Bronchial epithelial cell (primary cell): ENCODE measurements at regions not wholly inside any gene's neighbourhood (a gene's known extent, or its start where the extent isn't known, plus 50 kb on each side); places are given as distances from the start of the nearest gene placed in this dataset.
A peak's percentile ranks its signal among the peaks of the same experiment; 100 is the strongest.

ENCODE experiments used
- DNase-seq: peaks from one replicate; pipeline ENCODE4 v3.0.0-alpha.2; 2010; ENCODE audit warnings: low read depth
- FAIRE-seq: peaks from 2 replicates; lab custom pipeline; 2011; peaks lifted over from hg19 to GRCh38; lab: Jason Lieb, UNC
- H3K27me3 ChIP-seq: 2 replicates; pipeline ENCODE4 v1.5.1; 2011; ENCODE audit warnings: low read length; ENCODE audit not compliant: control insufficient read depth, insufficient read depth
- H3K36me3 ChIP-seq: 2 replicates; pipeline ENCODE4 v1.5.1; 2011; ENCODE audit warnings: low read length; ENCODE audit not compliant: control insufficient read depth, insufficient read depth
- H3K4me3 ChIP-seq: 2 replicates; pipeline ENCODE4 v1.5.1; 2011; ENCODE audit warnings: mild to moderate bottlenecking, low read depth, low read length, control low read depth
- CTCF ChIP-seq: IDR thresholded peaks from 2 replicates; pipeline ENCODE4 v1.5.1; 2011; ENCODE audit warnings: mild to moderate bottlenecking, moderate library complexity, low read length, control low read depth, inconsistent platforms; ENCODE audit not compliant: insufficient read depth, severe bottlenecking

GRCh38 chr4:81348778-81349094, 123.0 kb downstream of the RASGEF1B start:
- H3K36me3 ChIP-seq: no peaks in the 10 kb centered on the region
- FAIRE-seq (no peak), DNase-seq (no peak)
- H3K4me3 ChIP-seq: no peak overlapping the region
- H3K27me3 ChIP-seq: no peaks in the 10 kb centered on the region
- no peak for TF ChIP-seq CTCF

- no peaks in the 10 kb centered on the region for H3K36me3 ChIP-seq
- H3K27me3 ChIP-seq: no peaks in the 10 kb centered on the region
- DNase-seq (no peak), FAIRE-seq (peak; percentile 66)
- no peak for TF ChIP-seq CTCF
- H3K4me3 ChIP-seq: no peak overlapping the region
Observed at GRCh38 chr4:81348086-81348777, 123.5 kb downstream of the RASGEF1B start.

- no peak for FAIRE-seq
- H3K27me3 ChIP-seq: no peaks in the 10 kb centered on the region
- no peak for TF ChIP-seq CTCF
- H3K4me3 ChIP-seq: no peak overlapping the region
- H3K36me3 ChIP-seq: no peaks in the 10 kb centered on the region
- no peak for DNase-seq
Observed at GRCh38 chr4:81346719-81347118, 125.0 kb downstream of the RASGEF1B start.

GRCh38 chr4:81343536-81343935, 128.2 kb downstream of the RASGEF1B start:
- no peak for DNase-seq
- Histone ChIP-seq H3K36me3 (no peaks in the 10 kb centered on the region), H3K27me3 (no peaks in the 10 kb centered on the region), H3K4me3 (no peak overlapping the region)
- no peak for TF ChIP-seq CTCF
- FAIRE-seq: no peak

- no peak overlapping the region for H3K4me3 ChIP-seq
- FAIRE-seq: no peak
- no peak for TF ChIP-seq CTCF
- H3K27me3 ChIP-seq: no peaks in the 10 kb centered on the region
- no peaks in the 10 kb centered on the region for H3K36me3 ChIP-seq
- DNase-seq: no peak
Observed at GRCh38 chr4:81343046-81343445, 128.0 kb upstream of the PRKG2 start.

GRCh38 chr4:81337211-81337610, 122.2 kb upstream of the PRKG2 start:
- Histone ChIP-seq H3K4me3 (no peak overlapping the region), H3K27me3 (no peaks in the 10 kb centered on the region), H3K36me3 (no peaks in the 10 kb centered on the region)
- FAIRE-seq: no peak
- TF ChIP-seq CTCF: no peak
- DNase-seq: no peak
